ENCODE measurements at regions not wholly inside any gene's neighbourhood (a gene's known extent, or its start where the extent isn't known, plus 50 kb on each side); places are given as distances from the start of the nearest gene placed in this dataset.

DNA sequence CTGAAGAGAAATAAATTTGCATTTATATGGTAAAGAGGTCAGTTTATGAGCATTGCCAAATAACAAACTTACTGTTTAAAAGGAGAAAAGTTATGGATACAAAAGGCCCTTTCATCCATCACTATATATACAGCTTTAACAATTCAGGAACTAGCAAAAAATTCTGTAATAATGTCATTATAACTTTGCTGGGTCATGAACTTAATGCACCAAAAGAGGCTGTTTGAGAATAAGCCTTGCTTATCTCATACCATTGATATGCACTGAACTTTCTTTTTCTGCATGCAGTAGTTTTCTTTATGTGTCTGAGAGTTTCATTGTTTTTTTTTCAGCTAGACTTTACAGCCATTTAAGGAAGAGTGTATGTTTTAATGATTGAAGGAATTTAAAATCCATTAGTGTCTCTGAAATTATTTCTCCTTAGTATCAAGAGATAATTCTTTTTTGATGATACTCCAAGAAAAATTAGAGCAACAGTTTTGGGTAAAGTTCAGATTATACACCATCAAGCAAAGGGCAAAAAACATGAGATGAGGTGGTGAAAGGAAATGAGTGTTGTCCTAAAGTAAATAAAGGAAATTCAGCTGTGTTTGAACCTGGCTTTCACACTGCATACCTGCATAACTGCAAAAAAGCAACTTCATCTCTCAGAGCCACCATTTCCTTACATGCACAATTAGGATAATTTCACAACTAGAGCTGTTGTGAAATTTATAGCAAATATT lies 188.2 kb upstream of the ANO3 start:
- TF ChIP-seq, protein P1, sequence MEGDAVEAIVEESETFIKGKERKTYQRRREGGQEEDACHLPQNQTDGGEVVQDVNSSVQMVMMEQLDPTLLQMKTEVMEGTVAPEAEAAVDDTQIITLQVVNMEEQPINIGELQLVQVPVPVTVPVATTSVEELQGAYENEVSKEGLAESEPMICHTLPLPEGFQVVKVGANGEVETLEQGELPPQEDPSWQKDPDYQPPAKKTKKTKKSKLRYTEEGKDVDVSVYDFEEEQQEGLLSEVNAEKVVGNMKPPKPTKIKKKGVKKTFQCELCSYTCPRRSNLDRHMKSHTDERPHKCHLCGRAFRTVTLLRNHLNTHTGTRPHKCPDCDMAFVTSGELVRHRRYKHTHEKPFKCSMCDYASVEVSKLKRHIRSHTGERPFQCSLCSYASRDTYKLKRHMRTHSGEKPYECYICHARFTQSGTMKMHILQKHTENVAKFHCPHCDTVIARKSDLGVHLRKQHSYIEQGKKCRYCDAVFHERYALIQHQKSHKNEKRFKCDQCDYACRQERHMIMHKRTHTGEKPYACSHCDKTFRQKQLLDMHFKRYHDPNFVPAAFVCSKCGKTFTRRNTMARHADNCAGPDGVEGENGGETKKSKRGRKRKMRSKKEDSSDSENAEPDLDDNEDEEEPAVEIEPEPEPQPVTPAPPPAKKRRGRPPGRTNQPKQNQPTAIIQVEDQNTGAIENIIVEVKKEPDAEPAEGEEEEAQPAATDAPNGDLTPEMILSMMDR (IDR thresholded peaks at IDR 0.05) = no peak
- TF ChIP-seq POLR2AphosphoS5 (IDR thresholded peaks at IDR 0.05; ENCODE audit: insufficient read depth in 1 of 2, low read depth in 1 of 2) = no peak
- TF ChIP-seq POLR2A (IDR thresholded peaks at IDR 0.05) = no peak

Measured in vagina (tissue), 2 donors.